ENCODE measurements at regions not wholly inside any gene's neighbourhood (a gene's known extent, or its start where the extent isn't known, plus 50 kb on each side); places are given as distances from the start of the nearest gene placed in this dataset.

- no peak for ATAC-seq
- TF ChIP-seq POLR2AphosphoS5 (IDR thresholded peaks at IDR 0.05) (no peak), EP300 (IDR thresholded peaks at IDR 0.05) (no peak), CTCF (IDR thresholded peaks at IDR 0.05) (no peak), POLR2A (IDR thresholded peaks at IDR 0.05) (no peak)
- no peaks in the 10 kb centered on the region for H3K27me3 ChIP-seq
- H3K9me3 ChIP-seq = no peaks in the 10 kb centered on the region
- no peaks in the 10 kb centered on the region for H3K36me3 ChIP-seq
- WGBS, 2 donors (ENCODE audit: low coverage in 1 of 2) = 58 to 75% methylated on average over 2 of the region's 2 CpGs
- no peaks in the 10 kb centered on the region for H3K4me1 ChIP-seq
- H3K27ac ChIP-seq = no peak overlapping the region
- H3K4me3 ChIP-seq = no peak overlapping the region
These were observed 52.2 kb upstream of the FAT1 start for GRCh38 chr4:186775902-186776301.

- no peak for ATAC-seq
- H3K4me3 ChIP-seq = no peak overlapping the region
These were observed 54.5 kb upstream of the FAT1 start for GRCh38 chr4:186778134-186778533.

GRCh38 chr4:186780291-186781031 lies 56.8 kb upstream of the FAT1 start:
- ATAC-seq = no peak

More at GRCh38 chr4:186778134-186778533, 54.5 kb upstream of the FAT1 start:
- Histone ChIP-seq H3K4me1 (no peaks in the 10 kb centered on the region), H3K27me3 (no peaks in the 10 kb centered on the region), H3K9me3 (no peaks in the 10 kb centered on the region), H3K27ac (no peak overlapping the region), H3K36me3 (no peaks in the 10 kb centered on the region)
- WGBS, 2 donors (ENCODE audit: low coverage in 1 of 2) = 85 to 87% methylated on average over 3 to 7 of the region's 7 CpGs
- no peak for TF ChIP-seq POLR2AphosphoS5 (IDR thresholded peaks at IDR 0.05)
- TF ChIP-seq EP300 (IDR thresholded peaks at IDR 0.05) = no peak
- TF ChIP-seq POLR2A (IDR thresholded peaks at IDR 0.05) = no peak
- no peak for TF ChIP-seq CTCF (IDR thresholded peaks at IDR 0.05)

GRCh38 chr4:186781032-186781917 lies 57.6 kb upstream of the FAT1 start:
- WGBS, 2 donors (ENCODE audit: low coverage in 1 of 2) = 64 to 75% methylated on average over 6 of the region's 6 CpGs
- TF ChIP-seq POLR2AphosphoS5 (IDR thresholded peaks at IDR 0.05) = no peak
- no peak for TF ChIP-seq CTCF (IDR thresholded peaks at IDR 0.05)
- TF ChIP-seq POLR2A (IDR thresholded peaks at IDR 0.05) = no peak
- TF ChIP-seq EP300 (IDR thresholded peaks at IDR 0.05) = no peak
- H3K4me3 ChIP-seq = no peak overlapping the region
- no peaks in the 10 kb centered on the region for H3K9me3 ChIP-seq
- H3K4me1 ChIP-seq = no peaks in the 10 kb centered on the region
- no peak overlapping the region for H3K27ac ChIP-seq
- no peak for ATAC-seq
- H3K36me3 ChIP-seq = no peaks in the 10 kb centered on the region
- H3K27me3 ChIP-seq = no peaks in the 10 kb centered on the region

More at GRCh38 chr4:186780291-186781031, 56.8 kb upstream of the FAT1 start:
- Histone ChIP-seq H3K9me3 (no peaks in the 10 kb centered on the region), H3K4me3 (no peak overlapping the region), H3K27ac (no peak overlapping the region), H3K36me3 (no peaks in the 10 kb centered on the region), H3K27me3 (no peaks in the 10 kb centered on the region), H3K4me1 (no peaks in the 10 kb centered on the region)
- 61 to 66% methylated on average over 3 of the region's 4 CpGs for WGBS, 2 donors (ENCODE audit: low coverage in 1 of 2)
- TF ChIP-seq EP300 (IDR thresholded peaks at IDR 0.05) (no peak), POLR2A (IDR thresholded peaks at IDR 0.05) (no peak), CTCF (IDR thresholded peaks at IDR 0.05) (no peak), POLR2AphosphoS5 (IDR thresholded peaks at IDR 0.05) (no peak)

Data from gastroesophageal sphincter (tissue), 4 donors.